Mucosa of descending colon (tissue), 3 donors: ENCODE measurements at regions not wholly inside any gene's neighbourhood (a gene's known extent, or its start where the extent isn't known, plus 50 kb on each side); places are given as distances from the start of the nearest gene placed in this dataset.

ENCODE experiments used
- ATAC-seq: fragments of 200-7000 bp; cut with Tn5 transposase; one replicate; pipeline ENCODE4 v1.9.1; 2020; ENCODE audit warnings: mild to moderate bottlenecking, moderate library complexity
- DNase-seq, 3 donors: peaks; one replicate each; pipeline ENCODE4 v3.0.0-alpha.2; 2020
- H3K36me3 ChIP-seq: fragments of 200-600 bp; one replicate; pipeline ENCODE4 v1.8.0; 2021; ENCODE audit warnings: low read depth, mild to moderate bottlenecking
- H3K4me1 ChIP-seq: fragments of 200-600 bp; one replicate; pipeline ENCODE4 v1.8.0; 2021; ENCODE audit warnings: low read depth, mild to moderate bottlenecking
- H3K4me3 ChIP-seq: fragments of 200-600 bp; one replicate; pipeline ENCODE4 v1.8.0; 2021; ENCODE audit warnings: mild to moderate bottlenecking
- H3K9me3 ChIP-seq: fragments of 200-600 bp; one replicate; pipeline ENCODE4 v1.8.0; 2021; ENCODE audit warnings: mild to moderate bottlenecking
- intact Hi-C, 2 donors: fragments of 100-400 bp; cut with DNase I in 1 of 2; cut with micrococcal nuclease in 1 of 2; formaldehyde crosslinking; loops; one replicate each; pipeline versions ENCODE4 v1.11.0 to v1.11.1; 2022; cut with DNase I, micrococcal nuclease
- TF ChIP-seq, protein P1 (sequence below): fragments of 200-600 bp; IDR thresholded peaks from one replicate; pipeline ENCODE4 v1.8.0; 2022; ENCODE audit warnings: antibody characterized with exemption, mild to moderate bottlenecking
- donor health status: DM: no; HTN: no; CAD: no; lungs with moderate emphysema.
- donor health status: DM: no; HTN: no; CAD: no.
- donor health status: DM: no; HTN: yes; CAD: no.

DNA sequence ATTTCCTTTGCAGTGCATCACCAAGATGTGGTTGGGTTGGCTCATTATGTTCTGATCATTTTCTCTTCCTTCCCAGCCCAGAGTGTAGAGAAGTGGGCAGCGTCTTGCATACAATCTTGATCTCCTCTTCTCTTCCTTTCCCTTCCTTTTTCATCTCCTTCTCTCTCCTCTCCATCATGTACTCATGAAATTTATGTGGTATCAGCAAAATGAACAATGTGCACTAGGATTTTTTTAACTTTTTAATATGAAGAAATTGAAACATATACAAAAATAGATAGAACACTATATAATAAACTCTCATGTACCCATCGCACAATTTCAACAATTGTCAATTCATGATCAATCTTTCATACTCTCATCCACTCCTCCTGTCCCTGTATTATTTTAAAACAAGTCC is 593.5 kb downstream of the BCOR start:
- intact Hi-C loops = no loop called here
- no peak overlapping the region for H3K4me3 ChIP-seq
- ATAC-seq = no peak
- no peaks in the 10 kb centered on the region for H3K36me3 ChIP-seq
- H3K4me1 ChIP-seq = no peaks in the 10 kb centered on the region
- no peaks in the 10 kb centered on the region for H3K9me3 ChIP-seq
- TF ChIP-seq, protein P1, sequence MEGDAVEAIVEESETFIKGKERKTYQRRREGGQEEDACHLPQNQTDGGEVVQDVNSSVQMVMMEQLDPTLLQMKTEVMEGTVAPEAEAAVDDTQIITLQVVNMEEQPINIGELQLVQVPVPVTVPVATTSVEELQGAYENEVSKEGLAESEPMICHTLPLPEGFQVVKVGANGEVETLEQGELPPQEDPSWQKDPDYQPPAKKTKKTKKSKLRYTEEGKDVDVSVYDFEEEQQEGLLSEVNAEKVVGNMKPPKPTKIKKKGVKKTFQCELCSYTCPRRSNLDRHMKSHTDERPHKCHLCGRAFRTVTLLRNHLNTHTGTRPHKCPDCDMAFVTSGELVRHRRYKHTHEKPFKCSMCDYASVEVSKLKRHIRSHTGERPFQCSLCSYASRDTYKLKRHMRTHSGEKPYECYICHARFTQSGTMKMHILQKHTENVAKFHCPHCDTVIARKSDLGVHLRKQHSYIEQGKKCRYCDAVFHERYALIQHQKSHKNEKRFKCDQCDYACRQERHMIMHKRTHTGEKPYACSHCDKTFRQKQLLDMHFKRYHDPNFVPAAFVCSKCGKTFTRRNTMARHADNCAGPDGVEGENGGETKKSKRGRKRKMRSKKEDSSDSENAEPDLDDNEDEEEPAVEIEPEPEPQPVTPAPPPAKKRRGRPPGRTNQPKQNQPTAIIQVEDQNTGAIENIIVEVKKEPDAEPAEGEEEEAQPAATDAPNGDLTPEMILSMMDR = no peak
- DNase-seq = no peak

DNA sequence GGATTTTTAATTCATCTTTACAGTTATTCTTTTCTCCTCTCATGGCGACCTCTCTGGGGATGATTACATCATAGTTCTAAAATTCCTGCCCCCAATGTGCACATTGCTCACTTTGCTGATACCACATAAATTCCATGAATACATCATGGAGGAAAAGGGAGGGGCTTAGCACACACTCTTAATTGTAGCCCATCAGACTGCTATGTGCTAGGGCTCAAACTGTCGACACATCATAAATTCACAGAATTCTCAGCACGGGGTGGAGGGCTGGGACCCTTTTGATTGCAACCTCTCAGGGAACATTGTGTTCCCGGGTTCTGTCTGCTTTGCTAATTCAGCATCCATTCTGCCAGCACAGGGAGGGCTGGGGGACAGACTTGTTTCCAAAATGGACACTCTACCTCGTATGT is 592.9 kb downstream of the BCOR start:
- intact Hi-C loops = no loop called here
- DNase-seq (no peak), ATAC-seq (no peak)
- Histone ChIP-seq H3K36me3 (no peaks in the 10 kb centered on the region), H3K4me3 (no peak overlapping the region), H3K9me3 (no peaks in the 10 kb centered on the region), H3K4me1 (no peaks in the 10 kb centered on the region)
- TF ChIP-seq, protein P1 = no peak

DNA sequence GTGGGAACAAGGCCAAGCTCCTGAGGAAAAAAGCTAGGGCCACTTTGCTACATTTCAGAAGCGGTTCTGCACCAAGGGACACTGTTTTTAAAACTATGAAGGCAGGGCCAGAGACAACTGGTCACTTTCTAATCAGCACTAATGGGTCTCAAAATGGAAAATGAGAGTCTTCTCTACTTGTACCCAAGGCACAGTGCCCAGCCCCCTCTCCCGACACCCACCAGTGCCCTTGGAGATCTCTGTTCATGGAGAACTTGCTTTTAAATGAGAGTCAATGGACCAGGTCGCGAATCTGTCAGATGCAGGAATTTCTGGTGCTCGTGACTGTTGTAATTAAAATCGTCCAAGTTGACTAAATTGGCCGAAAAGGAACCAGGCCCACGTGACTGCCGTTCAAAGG is 591.6 kb downstream of the BCOR start:
- Histone ChIP-seq H3K4me1 (no peaks in the 10 kb centered on the region), H3K9me3 (no peaks in the 10 kb centered on the region), H3K4me3 (no peak overlapping the region), H3K36me3 (no peaks in the 10 kb centered on the region)
- intact Hi-C loops = no loop called here
- ATAC-seq = no peak
- no peak for DNase-seq
- TF ChIP-seq, protein P1 = no peak

DNA sequence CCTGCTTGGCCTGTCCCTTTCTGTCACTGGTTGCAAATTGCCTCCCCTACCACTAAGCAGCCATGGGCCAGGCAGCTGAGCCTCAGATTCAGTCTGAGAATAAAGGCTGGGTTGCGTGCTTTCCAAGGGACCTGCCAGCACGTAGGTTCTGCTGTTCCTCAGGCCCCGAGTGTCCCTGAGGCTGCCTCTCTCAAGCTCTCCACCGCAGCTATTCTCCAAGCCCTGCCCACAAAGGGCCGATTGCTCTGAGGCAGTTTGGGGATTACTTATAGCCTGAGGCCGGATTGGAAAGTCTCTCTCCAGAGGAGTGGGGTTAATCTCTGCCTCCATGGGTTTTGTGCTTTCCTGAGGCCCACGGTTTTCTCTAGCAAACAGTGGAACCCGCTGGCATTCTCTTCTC is 590.7 kb downstream of the BCOR start:
- Histone ChIP-seq H3K4me1 (no peaks in the 10 kb centered on the region), H3K4me3 (no peak overlapping the region), H3K36me3 (no peaks in the 10 kb centered on the region), H3K9me3 (no peaks in the 10 kb centered on the region)
- intact Hi-C loops = no loop called here
- ATAC-seq (no peak), DNase-seq (no peak)
- TF ChIP-seq, protein P1 = no peak

DNA sequence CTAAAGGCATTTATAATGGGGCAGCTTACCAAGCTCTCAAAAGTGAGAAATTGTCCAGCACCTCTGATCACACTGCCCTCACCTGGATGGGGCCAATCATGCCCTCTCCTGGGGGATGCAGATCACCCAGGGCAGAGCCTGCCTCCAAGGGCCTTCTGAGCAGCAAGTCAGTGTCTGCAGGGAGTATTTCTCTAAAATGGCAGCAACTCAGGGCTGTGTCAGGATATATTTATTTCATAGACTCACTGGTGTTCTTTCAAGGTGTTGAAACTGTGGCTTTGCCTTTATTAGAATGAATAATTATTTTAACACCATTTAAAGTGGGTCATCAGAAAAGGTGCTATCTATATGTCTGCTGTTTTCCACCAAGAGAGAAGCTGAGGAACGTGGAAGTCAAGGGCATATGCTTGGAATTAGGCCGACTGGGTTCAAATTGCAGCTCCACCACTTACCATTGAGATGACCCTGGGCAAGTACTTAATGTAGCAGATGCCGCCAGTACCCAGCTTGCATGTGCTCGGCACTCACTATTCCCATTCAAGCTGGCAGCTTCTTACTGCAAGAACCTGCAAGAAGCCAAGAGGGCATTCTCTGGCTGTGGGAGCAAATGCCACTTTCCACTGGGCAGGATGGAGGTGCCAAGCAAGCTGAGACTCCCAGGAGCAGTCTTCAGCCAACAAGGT is 590.0 kb downstream of the BCOR start:
- Histone ChIP-seq H3K9me3 (no peaks in the 10 kb centered on the region), H3K4me1 (no peaks in the 10 kb centered on the region), H3K4me3 (no peak overlapping the region), H3K36me3 (no peaks in the 10 kb centered on the region)
- no peak for DNase-seq
- no peak for ATAC-seq
- TF ChIP-seq, protein P1 = no peak
- intact Hi-C loops = no loop called here

DNA sequence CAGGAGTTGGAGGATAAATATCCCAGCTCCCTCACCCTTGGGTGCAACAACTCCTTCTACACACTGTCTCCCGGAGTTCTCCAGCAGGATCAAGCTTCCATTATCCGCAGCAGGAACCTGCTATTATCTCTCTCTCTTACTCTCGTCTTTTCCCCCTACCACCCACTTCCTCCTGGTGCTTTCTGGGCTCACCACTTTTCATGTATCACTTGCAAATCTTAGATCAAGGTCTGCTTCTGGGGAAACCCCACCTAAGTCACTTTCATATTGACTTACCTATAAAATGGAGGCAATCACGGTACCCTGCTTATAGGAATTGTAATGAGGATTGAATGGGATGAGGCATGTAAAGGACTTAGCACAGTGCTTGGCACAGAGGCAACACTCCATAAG is 589.5 kb downstream of the BCOR start:
- Histone ChIP-seq H3K4me3 (no peak overlapping the region), H3K36me3 (no peaks in the 10 kb centered on the region), H3K9me3 (no peaks in the 10 kb centered on the region), H3K4me1 (no peaks in the 10 kb centered on the region)
- intact Hi-C loops = no loop called here
- DNase-seq (no peak), ATAC-seq (no peak)
- TF ChIP-seq, protein P1 = no peak
